Heart left ventricle (tissue), 16 donors: ENCODE measurements at regions not wholly inside any gene's neighbourhood (a gene's known extent, or its start where the extent isn't known, plus 50 kb on each side); places are given as distances from the start of the nearest gene placed in this dataset.
A peak's percentile ranks its signal among the peaks of the same experiment; 100 is the strongest.

Source experiments
- ATAC-seq, 4 donors: fragments of 200-7000 bp; cut with Tn5 transposase; one replicate each; pipeline ENCODE4 v1.9.1; 2020 to 2022; ENCODE audit warnings: moderate library complexity in 4 of 4, mild to moderate bottlenecking in 3 of 4, moderate number of reproducible peaks in 1 of 4
- DNase-seq, 5 donors: peaks; one replicate each; pipeline ENCODE4 v3.0.0-alpha.2; 2020
- H3K27ac ChIP-seq, 12 donors: fragments of 200-600 bp; sonication (generic) in 4 of 12; one replicate each; pipeline versions ENCODE4 v1.5.0 to v1.8.0; 2016 to 2022; ENCODE audit warnings: mild to moderate bottlenecking in 2 of 12
- H3K27me3 ChIP-seq, 9 donors: fragments of 200-600 bp; sonication (generic) in 2 of 9; one replicate each; pipeline versions ENCODE4 v1.5.1 to v1.8.0; 2016 to 2022; ENCODE audit warnings: mild to moderate bottlenecking in 3 of 9
- H3K36me3 ChIP-seq, 9 donors: fragments of 200-600 bp; sonication (generic) in 2 of 9; one replicate each; pipeline versions ENCODE4 v1.5.0 to v1.8.0; 2018 to 2022; ENCODE audit warnings: mild to moderate bottlenecking in 2 of 9
- H3K4me1 ChIP-seq, 12 donors: fragments of 200-600 bp; sonication (generic) in 4 of 12; one replicate each; pipeline versions ENCODE4 v1.5.0 to v1.8.0; 2016 to 2022; ENCODE audit warnings: mild to moderate bottlenecking in 3 of 12
- H3K4me3 ChIP-seq, 12 donors: fragments of 200-600 bp; sonication (generic) in 4 of 12; one replicate each; pipeline versions ENCODE4 v1.5.0 to v1.8.0; 2017 to 2022; ENCODE audit warnings: mild to moderate bottlenecking in 9 of 12, moderate library complexity in 4 of 12
- H3K9me3 ChIP-seq, 12 donors: fragments of 200-600 bp; sonication (generic) in 4 of 12; one replicate each; pipeline versions ENCODE4 v1.5.0 to v1.8.0; 2016 to 2022; ENCODE audit warnings: mild to moderate bottlenecking in 1 of 12
- CTCF ChIP-seq, 12 donors: fragments of 200-600 bp; sonication (generic) in 4 of 12; IDR thresholded peaks; one replicate each; pipeline versions ENCODE4 v1.5.0 to v1.8.0; 2018 to 2022; ENCODE audit warnings: antibody characterized with exemption in 12 of 12, mild to moderate bottlenecking in 5 of 12
- POLR2A ChIP-seq, 2 donors: fragments of 450-650 bp; IDR thresholded peaks; one replicate each; pipeline ENCODE4 v1.6.1; 2017; ENCODE audit warnings: antibody characterized with exemption in 2 of 2, mild to moderate bottlenecking in 2 of 2, moderate library complexity in 2 of 2
- WGBS, 4 donors: extraction: QIAGEN DNeasy Blood & Tissue Kit in 2 of 4; methylation state at CpG; one replicate each; pipeline versions ENCODE4 v1.1.5 to v1.1.7; 2013 to 2018; 5-methylcytosine and 5-hydroxymethylcytosine counted together
- intact Hi-C, 10 donors: fragments of 100-400 bp; cut with DNase I; formaldehyde crosslinking; loops; one replicate each; pipeline versions ENCODE4 v1.11.1 to v1.14.2; 2022
- donor health status: ischemic (EF 13 %, LVEDD 7.1; RV severe dilation, severe dysfunction).
- donor health status: healthy with polysubstance abuse.
- donor health status: DM: no; HTN: yes; CAD: no.
- donor health status: DM: no; HTN: no; CAD: no.
- donor health status: ischemic (EF 25% LVEDD 6.9; RV normal size, moderate dysfunction).
- donor health status: ischemic (EF 25% LVEDD 5.7; RV mildly dilated, moderate dysfunction).
- donor health status: healthy.
- donor health status: DM: yes; HTN: yes; CAD: no.
- donor health status: ischemic (EF 35%, LVEDD 5.7; RV mildly dilated, moderate dysfunction).
- donor health status: nonischemic (EF 11% LVEDD 7.7; RV severe dilation, severe dysfunction).
- donor health status: DM: yes; HTN: yes; CAD: no.
- donor health status: PGD.
- donor health status: ischemic (EF 29% LVEDD 5.4; RV normal size, mild dysfunction).
- donor health status: nonischemic (EF 23%, LVEDD 6.1; RV moderate dilation, normal function).

GRCh38 chr2:217724471-217724870, 278.3 kb downstream of the TNS1 start:
- Histone ChIP-seq H3K9me3 (peaks cover 0 to 9% (median 0%) of the 10 kb centered on the region in 12 donors), H3K4me3 (no peak overlapping the region), H3K27ac (no peak overlapping the region), H3K36me3 (no peaks in the 10 kb centered on the region), H3K27me3 (no peaks in the 10 kb centered on the region), H3K4me1 (peaks cover 0 to 23% (median 8%) of the 10 kb centered on the region in 12 donors)
- ATAC-seq = peak in 2 of 4 donors; percentile 13 to 43
- TF ChIP-seq POLR2A (IDR thresholded peaks at IDR 0.05) (no peak), CTCF (IDR thresholded peaks at IDR 0.05) (no peak)
- intact Hi-C loops = no loop called here
- no peak for DNase-seq

GRCh38 chr2:217723981-217724380, 278.8 kb downstream of the TNS1 start:
- no peaks in the 10 kb centered on the region for H3K27me3 ChIP-seq
- H3K4me3 ChIP-seq = no peak overlapping the region
- WGBS, 4 donors = 84 to 98% (median 97%) methylated on average over 9 of the region's 9 CpGs
- DNase-seq (no peak), ATAC-seq (peak in 1 of 4 donors; percentile 9)
- H3K9me3 ChIP-seq = peaks cover 0 to 9% (median 0%) of the 10 kb centered on the region in 12 donors
- no peaks in the 10 kb centered on the region for H3K36me3 ChIP-seq
- H3K4me1 ChIP-seq = peaks cover 0 to 18% (median 4%) of the 10 kb centered on the region in 12 donors
- no peak overlapping the region for H3K27ac ChIP-seq
- intact Hi-C loops = no loop called here
- TF ChIP-seq POLR2A (IDR thresholded peaks at IDR 0.05) (no peak), CTCF (IDR thresholded peaks at IDR 0.05) (no peak)

- H3K4me3 ChIP-seq = no peak overlapping the region
- ATAC-seq = peak in 2 of 4 donors; percentile 41 to 69
- peak overlapping the region in 1 of 12 donors; percentile 23 for H3K27ac ChIP-seq
- no peak for TF ChIP-seq POLR2A (IDR thresholded peaks at IDR 0.05)
- no peak for TF ChIP-seq CTCF (IDR thresholded peaks at IDR 0.05)
- DNase-seq = no peak
- no peaks in the 10 kb centered on the region for H3K27me3 ChIP-seq
- peaks cover 0 to 9% (median 0%) of the 10 kb centered on the region in 12 donors for H3K9me3 ChIP-seq
- H3K36me3 ChIP-seq = no peaks in the 10 kb centered on the region
- WGBS, 4 donors = 80 to 84% (median 82%) methylated on average over 9 of the region's 9 CpGs
- intact Hi-C loops = no loop called here
- peaks cover 0 to 11% (median 0%) of the 10 kb centered on the region in 12 donors for H3K4me1 ChIP-seq
Observed at GRCh38 chr2:217722883-217723472, 279.8 kb downstream of the TNS1 start.

- Histone ChIP-seq H3K36me3 (no peaks in the 10 kb centered on the region), H3K9me3 (peaks cover 0 to 15% (median 0%) of the 10 kb centered on the region in 12 donors), H3K4me3 (no peak overlapping the region), H3K27ac (no peak overlapping the region), H3K4me1 (peaks cover 0 to 25% (median 17%) of the 10 kb centered on the region in 12 donors), H3K27me3 (no peaks in the 10 kb centered on the region)
- TF ChIP-seq POLR2A (IDR thresholded peaks at IDR 0.05) (no peak), CTCF (IDR thresholded peaks at IDR 0.05) (no peak)
- ATAC-seq (no peak), DNase-seq (no peak)
- 95 to 98% (median 97%) methylated on average over 10 of the region's 10 CpGs for WGBS, 4 donors
- intact Hi-C loops = loop anchor here in 8 of 10 donors (5.0 to 10.0 kb wide), 11 partner anchors 200 to 1203 kb away; no protein-coding TSS in a partner anchor
Observed at GRCh38 chr2:217717646-217718045, 285.1 kb downstream of the TNS1 start.
